DND-41 (cell line): ENCODE measurements at regions not wholly inside any gene's neighbourhood (a gene's known extent, or its start where the extent isn't known, plus 50 kb on each side); places are given as distances from the start of the nearest gene placed in this dataset.

ENCODE experiments used
- ATAC-seq: fragments of 200-7000 bp; cut with Tn5 transposase; 3 replicates; pipeline ENCODE4 v1.9.1; 2021; ENCODE audit warnings: low read depth; ENCODE audit not compliant: insufficient read depth
- DNase-seq: peaks from one replicate; pipeline ENCODE4 v3.0.0-alpha.2; 2020
- H2AFZ ChIP-seq: 2 replicates; pipeline ENCODE4 v1.6.0; 2012; ENCODE audit warnings: low read depth, low read length
- H3K27ac ChIP-seq: 2 replicates; pipeline ENCODE4 v1.5.1; 2012; ENCODE audit warnings: low read length, inconsistent platforms
- H3K27me3 ChIP-seq: fragments of 200-600 bp; sonication (generic); 2 replicates; pipeline ENCODE4 v1.6.0; 2012; ENCODE audit warnings: low read length, mild to moderate bottlenecking, inconsistent platforms; ENCODE audit not compliant: insufficient read depth, poor library complexity
- H3K36me3 ChIP-seq: 2 replicates; pipeline ENCODE4 v1.5.1; 2012; ENCODE audit warnings: low read length, inconsistent platforms; ENCODE audit not compliant: insufficient read depth
- H3K4me1 ChIP-seq: 2 replicates; pipeline ENCODE4 v1.5.1; 2012; ENCODE audit warnings: mild to moderate bottlenecking, low read length; ENCODE audit not compliant: insufficient read depth
- H3K4me2 ChIP-seq: 2 replicates; pipeline ENCODE4 v1.6.0; 2012; ENCODE audit warnings: mild to moderate bottlenecking, moderate library complexity, low read length, inconsistent platforms; ENCODE audit not compliant: insufficient read depth
- H3K4me3 ChIP-seq, 2 experiments: fragments of 200-600 bp in 1 of 2; shearing (Covaris generic) in 1 of 2; 2 replicates each; pipeline ENCODE4 v1.5.1; 2012 to 2016; ENCODE audit warnings: inconsistent platforms in 2 of 2, low read length in 2 of 2, mild to moderate bottlenecking in 2 of 2, low read depth in 1 of 2, moderate library complexity in 1 of 2
- H3K79me2 ChIP-seq: 2 replicates; pipeline ENCODE4 v1.6.0; 2012; ENCODE audit warnings: low read length, inconsistent platforms; ENCODE audit not compliant: insufficient read depth
- H3K9ac ChIP-seq: 2 replicates; pipeline ENCODE4 v1.6.0; 2012; ENCODE audit warnings: low read depth, mild to moderate bottlenecking, inconsistent platforms, low read length, moderate library complexity
- H3K9me3 ChIP-seq: 2 replicates; pipeline ENCODE4 v1.5.1; 2012; ENCODE audit warnings: low read length, moderate library complexity, mild to moderate bottlenecking, inconsistent platforms; ENCODE audit not compliant: insufficient read depth, severe bottlenecking
- H4K20me1 ChIP-seq: 2 replicates; pipeline ENCODE4 v1.6.0; 2012; ENCODE audit warnings: low read length; ENCODE audit not compliant: insufficient read depth
- CTCF ChIP-seq: IDR thresholded peaks from 2 replicates; pipeline ENCODE4 v1.5.1; 2012; ENCODE audit warnings: borderline replicate concordance, low read length, moderate library complexity, mild to moderate bottlenecking; ENCODE audit not compliant: poor library complexity, severe bottlenecking; ENCODE audit errors: extremely low read depth
- EZH2 ChIP-seq: IDR thresholded peaks from 3 replicates; pipeline ENCODE4 v1.6.1; 2012; ENCODE audit warnings: borderline replicate concordance, low read depth, mild to moderate bottlenecking, moderate library complexity, low read length, inconsistent platforms; ENCODE audit not compliant: severe bottlenecking

GRCh38 chr18:53799134-53799533, 425.3 kb downstream of the MBD2 start:
- no peak overlapping the region for H3K4me2 ChIP-seq
- no peak for TF ChIP-seq CTCF
- no peaks in the 10 kb centered on the region for H3K36me3 ChIP-seq

DNA sequence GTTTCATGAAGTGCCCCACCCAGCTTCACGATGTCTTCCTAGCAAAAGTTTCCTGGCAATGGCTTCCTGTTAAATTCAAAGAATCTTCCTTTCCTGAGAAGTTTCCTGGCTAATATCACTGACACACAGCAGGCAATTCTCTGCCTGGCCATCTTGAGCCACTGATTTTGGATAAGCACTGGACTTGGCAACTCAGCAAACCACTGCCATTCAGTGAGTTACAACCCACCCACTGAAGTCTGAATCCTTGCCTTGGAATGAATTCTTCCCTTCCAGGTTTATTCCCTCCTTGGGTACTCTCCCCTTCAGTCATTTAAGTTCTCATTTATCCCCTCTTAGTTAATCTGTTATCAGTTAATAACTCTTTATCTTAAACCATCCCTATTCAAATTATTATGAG, 426.0 kb downstream of the MBD2 start:
- ATAC-seq: no peak
- Histone ChIP-seq H3K79me2 (no peaks in the 10 kb centered on the region), H3K9me3 (no peaks in the 10 kb centered on the region), H3K27me3 (no peaks in the 10 kb centered on the region), H3K4me1 (no peaks in the 10 kb centered on the region), H3K4me3 (no peak overlapping the region), H3K9ac (no peak overlapping the region), H3K27ac (no peak overlapping the region), H4K20me1 (no peaks in the 10 kb centered on the region), H2AFZ (no peak overlapping the region), H3K4me2 (no peak overlapping the region), H3K36me3 (no peaks in the 10 kb centered on the region)
- no peak for DNase-seq
- TF ChIP-seq EZH2: no peak
- TF ChIP-seq CTCF: no peak

More at GRCh38 chr18:53799134-53799533, 425.3 kb downstream of the MBD2 start:
- Histone ChIP-seq H3K9me3 (no peaks in the 10 kb centered on the region), H3K4me1 (no peaks in the 10 kb centered on the region), H3K9ac (no peak overlapping the region), H4K20me1 (no peaks in the 10 kb centered on the region), H3K4me3 (no peak overlapping the region), H2AFZ (no peak overlapping the region), H3K27ac (no peak overlapping the region), H3K27me3 (no peaks in the 10 kb centered on the region), H3K79me2 (no peaks in the 10 kb centered on the region)
- no peak for ATAC-seq
- DNase-seq: no peak

DNA sequence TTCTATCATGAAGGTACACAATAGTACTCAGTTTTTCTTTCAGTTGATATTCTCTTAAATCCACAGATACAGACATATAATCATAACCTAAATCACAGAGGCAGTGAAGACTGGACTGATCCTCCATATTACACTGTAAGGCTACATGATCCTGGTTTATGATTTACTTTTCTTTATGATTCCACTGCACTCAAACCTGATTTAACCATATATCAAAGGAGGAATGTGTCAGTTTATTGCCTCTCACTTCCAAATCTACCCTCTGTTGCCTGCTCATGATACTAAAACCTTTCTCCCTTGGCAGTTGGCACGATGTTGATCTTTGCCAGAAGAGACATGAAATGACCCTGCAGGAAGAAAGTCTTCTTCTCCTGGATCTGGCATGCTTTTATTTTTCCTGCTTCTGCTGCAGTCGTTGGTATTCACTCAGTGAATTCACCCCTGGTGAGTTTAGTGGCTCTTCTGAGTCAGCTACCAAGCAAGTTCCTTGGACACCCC, 426.4 kb downstream of the MBD2 start:
- ATAC-seq (no peak), DNase-seq (no peak)
- no peaks in the 10 kb centered on the region for H3K36me3 ChIP-seq
- H4K20me1 ChIP-seq: no peaks in the 10 kb centered on the region
- no peak overlapping the region for H3K27ac ChIP-seq
- no peaks in the 10 kb centered on the region for H3K9me3 ChIP-seq
- TF ChIP-seq CTCF (no peak), EZH2 (no peak)
- no peak overlapping the region for H3K9ac ChIP-seq
- H3K79me2 ChIP-seq: no peaks in the 10 kb centered on the region
- no peak overlapping the region for H3K4me2 ChIP-seq
- H3K4me1 ChIP-seq: no peaks in the 10 kb centered on the region
- no peaks in the 10 kb centered on the region for H3K27me3 ChIP-seq
- no peak overlapping the region for H3K4me3 ChIP-seq
- H2AFZ ChIP-seq: no peak overlapping the region
